SU-DHL-6 (cell line): ENCODE measurements at regions not wholly inside any gene's neighbourhood (a gene's known extent, or its start where the extent isn't known, plus 50 kb on each side); places are given as distances from the start of the nearest gene placed in this dataset.

Experiments used
- CTCF ChIP-seq: fragments of 200-600 bp; sonication (generic); IDR thresholded peaks from one replicate; pipeline ENCODE4 v1.5.1; 2017; ENCODE audit warnings: antibody characterized with exemption, mild to moderate bottlenecking, low read length, moderate library complexity; ENCODE audit not compliant: insufficient read depth, poor library complexity, severe bottlenecking
- EZH2phosphoT487 ChIP-seq: fragments of 200-600 bp; sonication (generic), shearing (Covaris generic); conservative IDR thresholded peaks from 2 replicates; pipeline ENCODE4 v1.6.1; 2018; ENCODE audit warnings: mild to moderate bottlenecking, antibody characterized with exemption, low read length, moderate library complexity, mixed read lengths

- TF ChIP-seq CTCF, result no peak
- no peak for TF ChIP-seq EZH2phosphoT487
These were observed 523.1 kb upstream of the ZNF462 start for GRCh38 chr9:106339882-106340281.
